HEK293 (cell line): ENCODE measurements at regions not wholly inside any gene's neighbourhood (a gene's known extent, or its start where the extent isn't known, plus 50 kb on each side); places are given as distances from the start of the nearest gene placed in this dataset.

Source experiments
- CTCF ChIA-PET: fragments of 350-600 bp; formaldehyde crosslinking; extraction: SDS; loops from one replicate; lab custom pipeline; 2021; ENCODE audit warnings: antibody characterized with exemption; lab: Yijun Ruan, JAX
- POLR2A ChIA-PET: fragments of 300-600 bp; formaldehyde crosslinking; extraction: SDS; loops from one replicate; lab custom pipeline; 2020; ENCODE audit warnings: antibody characterized with exemption, inconsistent platforms; lab: Yijun Ruan, JAX
- H3K27ac ChIP-seq: fragments of 200-500 bp; sonication (Bioruptor generic); 2 replicates; pipeline ENCODE4 v1.5.1; 2014; ENCODE audit warnings: low read depth, low read length, control low read depth, inconsistent platforms; ENCODE audit errors: extremely low read depth
- H3K36me3 ChIP-seq, 2 experiments: fragments of 200-500 bp in 1 of 2; sonication (Bioruptor generic) in 1 of 2; 1 replicate in 1 of 2; 2 replicates in 1 of 2; pipeline ENCODE4 v1.5.1; 2014 to 2017; ENCODE audit warnings: inconsistent platforms in 2 of 2, low read length in 2 of 2; ENCODE audit not compliant: control insufficient read depth in 2 of 2, insufficient read depth in 1 of 2
- H3K4me1 ChIP-seq: fragments of 200-500 bp; sonication (Bioruptor generic); 2 replicates; pipeline ENCODE4 v1.5.1; 2014; ENCODE audit warnings: mild to moderate bottlenecking, low read length, inconsistent platforms; ENCODE audit not compliant: control insufficient read depth, insufficient read depth
- H3K4me3 ChIP-seq: 2 replicates; pipeline ENCODE4 v1.5.1; 2011; ENCODE audit warnings: low read depth, mild to moderate bottlenecking, control low read depth, low read length, moderate library complexity
- H3K9me3 ChIP-seq: fragments of 200-500 bp; sonication (Bioruptor generic); 2 replicates; pipeline ENCODE4 v1.5.1; 2014; ENCODE audit warnings: low read depth, low read length, inconsistent platforms; ENCODE audit not compliant: control insufficient read depth, insufficient read depth
- BCL11B ChIP-seq: fragments of 450-650 bp; formaldehyde crosslinking; IDR thresholded peaks from 2 replicates; pipeline ENCODE4 v1.5.1; 2016; ENCODE audit warnings: low read depth, missing biosample characterization, missing genetic modification characterization
- KLF10 ChIP-seq: fragments of 450-650 bp; IDR thresholded peaks from 2 replicates; pipeline ENCODE4 v1.5.1; 2018; ENCODE audit warnings: missing biosample characterization, mild to moderate bottlenecking, missing genetic modification characterization
- KLF16 ChIP-seq: fragments of 450-650 bp; formaldehyde crosslinking; IDR thresholded peaks from 2 replicates; pipeline ENCODE4 v1.5.1; 2017; ENCODE audit warnings: missing biosample characterization, missing genetic modification characterization
- KLF7 ChIP-seq: fragments of 450-650 bp; formaldehyde crosslinking; IDR thresholded peaks from 2 replicates; pipeline ENCODE4 v1.5.1; 2016; ENCODE audit warnings: missing biosample characterization, missing genetic modification characterization, borderline replicate concordance
- PRDM6 ChIP-seq: fragments of 450-650 bp; formaldehyde crosslinking; IDR thresholded peaks from 2 replicates; pipeline ENCODE4 v1.5.1; 2017; ENCODE audit warnings: missing biosample characterization, missing genetic modification characterization
- SCRT1 ChIP-seq: fragments of 450-650 bp; formaldehyde crosslinking; IDR thresholded peaks from 2 replicates; pipeline ENCODE4 v1.5.1; 2016; ENCODE audit warnings: missing biosample characterization, missing genetic modification characterization, borderline replicate concordance
- ZNF112 ChIP-seq: fragments of 450-650 bp; formaldehyde crosslinking; IDR thresholded peaks from 2 replicates; pipeline ENCODE4 v1.5.0; 2017; ENCODE audit warnings: missing biosample characterization, missing genetic modification characterization
- ZNF140 ChIP-seq: fragments of 450-650 bp; formaldehyde crosslinking; IDR thresholded peaks from 2 replicates; pipeline ENCODE4 v1.5.1; 2016; ENCODE audit warnings: missing biosample characterization, missing genetic modification characterization
- ZNF157 ChIP-seq: fragments of 450-650 bp; formaldehyde crosslinking; IDR thresholded peaks from 2 replicates; pipeline ENCODE4 v1.5.1; 2016; ENCODE audit warnings: missing biosample characterization, missing genetic modification characterization
- ZNF16 ChIP-seq: fragments of 450-650 bp; formaldehyde crosslinking; IDR thresholded peaks from 2 replicates; pipeline ENCODE4 v1.5.1; 2016; ENCODE audit warnings: low read depth, missing biosample characterization, missing genetic modification characterization
- ZNF335 ChIP-seq: fragments of 450-650 bp; formaldehyde crosslinking; conservative IDR thresholded peaks from 2 replicates; pipeline ENCODE4 v1.5.1; 2016; ENCODE audit warnings: missing biosample characterization, missing genetic modification characterization
- ZNF394 ChIP-seq: fragments of 450-650 bp; formaldehyde crosslinking; IDR thresholded peaks from 2 replicates; pipeline ENCODE4 v1.5.1; 2016; ENCODE audit warnings: missing biosample characterization, missing genetic modification characterization, mild to moderate bottlenecking, moderate library complexity, borderline replicate concordance
- ZNF426 ChIP-seq: fragments of 450-650 bp; formaldehyde crosslinking; IDR thresholded peaks from 2 replicates; pipeline ENCODE4 v1.5.1; 2017; ENCODE audit warnings: missing biosample characterization, missing genetic modification characterization, mild to moderate bottlenecking, inconsistent platforms, moderate library complexity
- ZNF488 ChIP-seq: fragments of 450-650 bp; formaldehyde crosslinking; IDR thresholded peaks from 2 replicates; pipeline ENCODE4 v1.5.1; 2016; ENCODE audit warnings: missing biosample characterization, missing genetic modification characterization
- ZNF548 ChIP-seq: fragments of 450-650 bp; formaldehyde crosslinking; IDR thresholded peaks from 2 replicates; pipeline ENCODE4 v1.5.1; 2016; ENCODE audit warnings: missing biosample characterization, missing genetic modification characterization
- ZNF768 ChIP-seq: fragments of 450-650 bp; formaldehyde crosslinking; IDR thresholded peaks from 2 replicates; pipeline ENCODE4 v1.5.1; 2018; ENCODE audit warnings: missing biosample characterization, mild to moderate bottlenecking, missing genetic modification characterization
- ZNF785 ChIP-seq: fragments of 450-650 bp; formaldehyde crosslinking; IDR thresholded peaks from 2 replicates; pipeline ENCODE4 v1.5.1; 2016; ENCODE audit warnings: missing biosample characterization, missing genetic modification characterization
- ZSCAN30 ChIP-seq: fragments of 450-650 bp; IDR thresholded peaks from 2 replicates; pipeline ENCODE4 v1.5.1; 2018; ENCODE audit warnings: missing biosample characterization, mild to moderate bottlenecking, missing genetic modification characterization, moderate library complexity
- TF ChIP-seq, protein P1 (sequence below): fragments of 450-650 bp; formaldehyde crosslinking; IDR thresholded peaks from 2 replicates; pipeline ENCODE4 v1.5.1; 2016; ENCODE audit warnings: missing biosample characterization, missing genetic modification characterization
- TF ChIP-seq, protein P2 (sequence below): fragments of 450-650 bp; formaldehyde crosslinking; optimal IDR thresholded peaks from 2 replicates; pipeline ENCODE3; 2016; ENCODE audit warnings: missing biosample characterization, mild to moderate bottlenecking, missing genetic modification characterization
- TF ChIP-seq, protein P3 (sequence below): fragments of 450-650 bp; IDR thresholded peaks from 2 replicates; pipeline ENCODE4 v1.5.1; 2018; ENCODE audit warnings: missing biosample characterization, mild to moderate bottlenecking, missing genetic modification characterization

DNA sequence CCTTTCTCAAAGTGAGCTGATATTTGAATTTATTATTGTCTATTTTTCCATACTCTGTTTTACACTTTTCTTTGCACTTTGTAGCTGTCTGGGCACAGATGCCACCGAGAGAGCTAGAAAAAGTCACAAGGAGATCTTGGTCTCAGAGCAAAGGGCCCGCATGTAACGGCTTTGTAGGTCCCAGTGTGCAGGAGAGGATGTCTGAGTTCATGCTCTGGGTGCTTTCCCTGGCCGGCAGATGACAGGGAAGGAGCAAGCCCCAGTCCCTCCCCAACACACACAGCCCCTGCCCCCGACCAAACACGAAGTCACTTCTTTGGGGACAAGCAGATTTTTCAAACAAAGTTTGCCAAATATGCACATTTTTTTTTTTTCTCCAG lies 55.8 kb downstream of the SMIM38 start:
- Histone ChIP-seq H3K4me1 (no peaks in the 10 kb centered on the region), H3K36me3 (no peaks in the 10 kb centered on the region), H3K4me3 (no peak overlapping the region), H3K27ac (no peak overlapping the region), H3K9me3 (no peaks in the 10 kb centered on the region)
- TF ChIP-seq, protein P1, sequence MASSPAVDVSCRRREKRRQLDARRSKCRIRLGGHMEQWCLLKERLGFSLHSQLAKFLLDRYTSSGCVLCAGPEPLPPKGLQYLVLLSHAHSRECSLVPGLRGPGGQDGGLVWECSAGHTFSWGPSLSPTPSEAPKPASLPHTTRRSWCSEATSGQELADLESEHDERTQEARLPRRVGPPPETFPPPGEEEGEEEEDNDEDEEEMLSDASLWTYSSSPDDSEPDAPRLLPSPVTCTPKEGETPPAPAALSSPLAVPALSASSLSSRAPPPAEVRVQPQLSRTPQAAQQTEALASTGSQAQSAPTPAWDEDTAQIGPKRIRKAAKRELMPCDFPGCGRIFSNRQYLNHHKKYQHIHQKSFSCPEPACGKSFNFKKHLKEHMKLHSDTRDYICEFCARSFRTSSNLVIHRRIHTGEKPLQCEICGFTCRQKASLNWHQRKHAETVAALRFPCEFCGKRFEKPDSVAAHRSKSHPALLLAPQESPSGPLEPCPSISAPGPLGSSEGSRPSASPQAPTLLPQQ (tag by site-specific recombination) = no peak
- no peak for TF ChIP-seq ZNF140 (tag by site-specific recombination)
- TF ChIP-seq PRDM6 (tag by site-specific recombination) = no peak
- no peak for TF ChIP-seq ZNF394 (tag by site-specific recombination)
- TF ChIP-seq ZNF157 (tag by site-specific recombination) = no peak
- TF ChIP-seq ZNF426 (tag by site-specific recombination) = no peak
- CTCF ChIA-PET = interaction anchor here (0.6 to 0.8 kb wide), 2 partner anchors 38 to 80 kb away, joined by 3 to 4 read pairs; no protein-coding TSS in a partner anchor
- POLR2A ChIA-PET = no interaction called here

GRCh38 chr11:69211920-69212797 lies 56.4 kb downstream of the SMIM38 start:
- H3K4me1 ChIP-seq = no peaks in the 10 kb centered on the region
- no peak overlapping the region for H3K4me3 ChIP-seq
- H3K36me3 ChIP-seq = no peaks in the 10 kb centered on the region
- ChIA-PET CTCF (interaction anchor here (0.7 kb wide), 1 partner anchor 28 kb away, joined by 3 read pairs; no protein-coding TSS in a partner anchor), POLR2A (interaction anchor here (0.5 kb wide), 1 partner anchor 1632 kb away, joined by 4 read pairs; no protein-coding TSS in a partner anchor)
- H3K9me3 ChIP-seq = no peaks in the 10 kb centered on the region
- H3K27ac ChIP-seq = no peak overlapping the region
- TF ChIP-seq KLF16 (tag by site-specific recombination) (no peak), ZNF548 (tag by site-specific recombination) (no peak), KLF10 (no peak), ZNF785 (tag by site-specific recombination) (no peak), ZNF768 (no peak), ZNF335 (no peak)
- TF ChIP-seq, protein P2, sequence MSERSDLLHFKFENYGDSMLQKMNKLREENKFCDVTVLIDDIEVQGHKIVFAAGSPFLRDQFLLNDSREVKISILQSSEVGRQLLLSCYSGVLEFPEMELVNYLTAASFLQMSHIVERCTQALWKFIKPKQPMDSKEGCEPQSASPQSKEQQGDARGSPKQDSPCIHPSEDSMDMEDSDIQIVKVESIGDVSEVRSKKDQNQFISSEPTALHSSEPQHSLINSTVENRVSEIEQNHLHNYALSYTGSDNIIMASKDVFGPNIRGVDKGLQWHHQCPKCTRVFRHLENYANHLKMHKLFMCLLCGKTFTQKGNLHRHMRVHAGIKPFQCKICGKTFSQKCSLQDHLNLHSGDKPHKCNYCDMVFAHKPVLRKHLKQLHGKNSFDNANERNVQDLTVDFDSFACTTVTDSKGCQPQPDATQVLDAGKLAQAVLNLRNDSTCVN = no peak
- TF ChIP-seq, all 188 proteins: peak for 0

DNA sequence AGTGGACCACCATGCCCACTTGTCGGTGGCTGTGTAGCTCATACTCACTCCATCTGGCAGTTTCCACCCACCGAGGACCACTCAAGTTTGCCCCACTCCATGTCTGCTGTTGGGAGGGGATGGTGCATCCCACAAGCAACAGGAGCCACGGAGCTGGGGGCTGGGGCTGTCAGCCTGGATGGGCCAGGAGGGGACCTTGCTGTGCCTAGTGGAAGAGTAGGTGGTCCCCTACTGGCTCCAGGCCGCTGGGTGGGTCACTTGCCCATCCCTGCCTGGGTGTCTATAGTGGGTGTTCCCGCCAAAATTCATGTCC lies 57.0 kb downstream of the SMIM38 start:
- Histone ChIP-seq H3K36me3 (no peaks in the 10 kb centered on the region), H3K9me3 (no peaks in the 10 kb centered on the region), H3K27ac (no peak overlapping the region), H3K4me1 (no peaks in the 10 kb centered on the region), H3K4me3 (no peak overlapping the region)
- ChIA-PET POLR2A (interaction anchor here (0.5 kb wide), 1 partner anchor 1632 kb away, joined by 4 read pairs; no protein-coding TSS in a partner anchor), CTCF (interaction anchor here (0.7 to 1.3 kb wide), 2 partner anchors 28 to 82 kb away, joined by 3 to 5 read pairs; no protein-coding TSS in a partner anchor)
- TF ChIP-seq KLF7 = no peak
- TF ChIP-seq, protein P3, sequence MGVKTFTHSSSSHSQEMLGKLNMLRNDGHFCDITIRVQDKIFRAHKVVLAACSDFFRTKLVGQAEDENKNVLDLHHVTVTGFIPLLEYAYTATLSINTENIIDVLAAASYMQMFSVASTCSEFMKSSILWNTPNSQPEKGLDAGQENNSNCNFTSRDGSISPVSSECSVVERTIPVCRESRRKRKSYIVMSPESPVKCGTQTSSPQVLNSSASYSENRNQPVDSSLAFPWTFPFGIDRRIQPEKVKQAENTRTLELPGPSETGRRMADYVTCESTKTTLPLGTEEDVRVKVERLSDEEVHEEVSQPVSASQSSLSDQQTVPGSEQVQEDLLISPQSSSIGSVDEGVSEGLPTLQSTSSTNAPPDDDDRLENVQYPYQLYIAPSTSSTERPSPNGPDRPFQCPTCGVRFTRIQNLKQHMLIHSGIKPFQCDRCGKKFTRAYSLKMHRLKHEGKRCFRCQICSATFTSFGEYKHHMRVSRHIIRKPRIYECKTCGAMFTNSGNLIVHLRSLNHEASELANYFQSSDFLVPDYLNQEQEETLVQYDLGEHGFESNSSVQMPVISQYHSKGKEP (tag by site-specific recombination) = no peak
- TF ChIP-seq ZNF16 (tag by site-specific recombination) = no peak
- no peak for TF ChIP-seq ZNF488 (tag by site-specific recombination)
- TF ChIP-seq ZSCAN30 = no peak
- no peak for TF ChIP-seq SCRT1 (tag by site-specific recombination)
- TF ChIP-seq BCL11B (tag by site-specific recombination) = no peak
- no peak for TF ChIP-seq ZNF112 (tag by site-specific recombination)
